GM23338 (cell line): ENCODE measurements at regions not wholly inside any gene's neighbourhood (a gene's known extent, or its start where the extent isn't known, plus 50 kb on each side); places are given as distances from the start of the nearest gene placed in this dataset.

ENCODE experiments used
- ATAC-seq: fragments of 200-7000 bp; cut with Tn5 transposase; 3 replicates; pipeline ENCODE4 v1.9.1; 2020
- DNase-seq: peaks from one replicate; pipeline ENCODE4 v3.0.0-alpha.2; 2015; ENCODE audit warnings: low spot score
- H2AFZ ChIP-seq: fragments of 200-600 bp; sonication (generic); 2 replicates; pipeline ENCODE4 v1.8.0; 2016; ENCODE audit warnings: antibody characterized with exemption, mild to moderate bottlenecking, moderate library complexity
- H3F3A ChIP-seq: fragments of 200-600 bp; sonication (generic); replicated peaks from 2 replicates; pipeline ENCODE4 v1.8.0; 2017; ENCODE audit warnings: antibody characterized with exemption, mixed run types, low read depth
- H3K27ac ChIP-seq: fragments of 200-600 bp; sonication (generic); 2 replicates; pipeline ENCODE4 v1.6.1; 2016; ENCODE audit warnings: low read depth
- H3K27me3 ChIP-seq: fragments of 200-600 bp; sonication (generic); 2 replicates; pipeline ENCODE4 v1.8.0; 2016; ENCODE audit warnings: mild to moderate bottlenecking, mixed run types, moderate library complexity; ENCODE audit not compliant: insufficient read depth
- H3K36me3 ChIP-seq: fragments of 200-600 bp; sonication (generic); 2 replicates; pipeline ENCODE4 v1.8.0; 2016; ENCODE audit warnings: mild to moderate bottlenecking; ENCODE audit not compliant: insufficient read depth
- H3K4me1 ChIP-seq: fragments of 200-600 bp; sonication (generic); 2 replicates; pipeline ENCODE4 v1.8.0; 2016; ENCODE audit warnings: mild to moderate bottlenecking, moderate library complexity; ENCODE audit not compliant: insufficient read depth
- H3K4me2 ChIP-seq: fragments of 200-600 bp; sonication (generic); 2 replicates; pipeline ENCODE4 v1.7.1; 2017; ENCODE audit warnings: mixed run types
- H3K4me3 ChIP-seq: fragments of 200-600 bp; sonication (generic); 2 replicates; pipeline ENCODE4 v1.6.1; 2016; ENCODE audit warnings: mixed run types
- H3K79me2 ChIP-seq: fragments of 200-600 bp; sonication (generic); replicated peaks from 2 replicates; pipeline ENCODE4 v1.8.0; 2017; ENCODE audit warnings: mild to moderate bottlenecking; ENCODE audit not compliant: insufficient read depth
- H3K9me2 ChIP-seq: fragments of 200-600 bp; sonication (generic); 2 replicates; pipeline ENCODE4 v1.8.0; 2017; ENCODE audit not compliant: insufficient read depth
- H4K20me1 ChIP-seq: fragments of 200-600 bp; sonication (generic); replicated peaks from 2 replicates; pipeline ENCODE4 v1.8.0; 2017; ENCODE audit warnings: mild to moderate bottlenecking; ENCODE audit not compliant: insufficient read depth
- H3K27ac Mint-ChIP-seq: 2 replicates; pipeline ENCODE4 v1.8.0; 2020; ENCODE audit warnings: inconsistent platforms, mild to moderate bottlenecking, moderate library complexity, mixed read lengths
- H3K27me3 Mint-ChIP-seq: 3 replicates; pipeline ENCODE4 v1.8.0; 2022; ENCODE audit warnings: low read depth, mild to moderate bottlenecking, moderate library complexity, mixed read lengths, inconsistent platforms; ENCODE audit not compliant: insufficient read depth, poor library complexity
- H3K36me3 Mint-ChIP-seq: 3 replicates; pipeline ENCODE4 v1.8.0; 2021; ENCODE audit warnings: low read depth, mild to moderate bottlenecking, inconsistent platforms, moderate library complexity, mixed read lengths
- H3K4me1 Mint-ChIP-seq: 3 replicates; pipeline ENCODE4 v1.8.0; 2020; ENCODE audit warnings: mild to moderate bottlenecking, inconsistent platforms, mixed read lengths
- H3K4me3 Mint-ChIP-seq: 3 replicates; pipeline ENCODE4 v1.8.0; 2021; ENCODE audit warnings: moderate library complexity, mild to moderate bottlenecking, inconsistent platforms, mixed read lengths
- H3K9me3 Mint-ChIP-seq: 3 replicates; pipeline ENCODE4 v1.8.0; 2020; ENCODE audit warnings: moderate library complexity, mild to moderate bottlenecking, inconsistent platforms, mixed read lengths
- CREB1 ChIP-seq: fragments of 250-450 bp; sonication (Bioruptor Pico); IDR thresholded peaks from 2 replicates; pipeline ENCODE4 v1.5.0; 2020; ENCODE audit warnings: low read depth, mild to moderate bottlenecking, moderate library complexity
- CTCF ChIP-seq, 2 experiments: fragments of 200-600 bp in 1 of 2; sonication (generic) in 1 of 2; conservative IDR thresholded peaks; 2 replicates each; pipeline versions ENCODE4 v1.5.1 to v1.6.1; 2016 to 2017; ENCODE audit warnings: antibody characterized with exemption in 2 of 2, low read depth in 2 of 2, mild to moderate bottlenecking in 2 of 2, moderate library complexity in 1 of 2
- ETS1 ChIP-seq: IDR thresholded peaks from 2 replicates; pipeline ENCODE4 v1.6.1; 2016; ENCODE audit warnings: antibody characterized with exemption
- EZH2 ChIP-seq: fragments of 200-600 bp; sonication (generic); IDR thresholded peaks from one replicate; pipeline ENCODE4 v1.8.0; 2017; ENCODE audit warnings: antibody characterized with exemption, mild to moderate bottlenecking, low read depth; ENCODE audit not compliant: unreplicated experiment
- EZH2phosphoT487 ChIP-seq: fragments of 200-600 bp; sonication (generic); IDR thresholded peaks from one replicate; pipeline ENCODE4 v1.8.1; 2018; ENCODE audit warnings: antibody characterized with exemption; ENCODE audit not compliant: unreplicated experiment
- JUNB ChIP-seq: IDR thresholded peaks from one replicate; pipeline ENCODE4 v1.6.1; 2016; ENCODE audit warnings: antibody characterized with exemption; ENCODE audit not compliant: unreplicated experiment
- NANOG ChIP-seq: IDR thresholded peaks from 2 replicates; pipeline ENCODE4 v1.6.1; 2016; ENCODE audit warnings: antibody characterized with exemption, borderline replicate concordance
- POLR2AphosphoS5 ChIP-seq: IDR thresholded peaks from 2 replicates; pipeline ENCODE4 v1.6.1; 2016; ENCODE audit warnings: antibody characterized with exemption, low read depth
- REST ChIP-seq: IDR thresholded peaks from one replicate; pipeline ENCODE4 v1.6.1; 2018; ENCODE audit warnings: antibody characterized with exemption; ENCODE audit not compliant: unreplicated experiment
- STAT1 ChIP-seq: IDR thresholded peaks from one replicate; pipeline ENCODE4 v1.6.1; 2016; ENCODE audit warnings: antibody characterized with exemption; ENCODE audit not compliant: unreplicated experiment
- ZNF114 ChIP-seq: fragments of 250-450 bp; sonication (Bioruptor Pico); IDR thresholded peaks from 2 replicates; pipeline ENCODE4 v1.5.0; 2020; ENCODE audit warnings: mild to moderate bottlenecking, moderate library complexity
- ZNF331 ChIP-seq: fragments of 250-450 bp; sonication (Bioruptor Pico); IDR thresholded peaks from 2 replicates; pipeline ENCODE4 v1.5.0; 2020; ENCODE audit warnings: low read depth, mild to moderate bottlenecking, moderate library complexity
- TF ChIP-seq, protein P1 (sequence below): fragments of 250-450 bp; sonication (Bioruptor Pico); IDR thresholded peaks from 2 replicates; pipeline ENCODE4 v1.5.0; 2020; ENCODE audit warnings: mild to moderate bottlenecking, moderate library complexity

GRCh38 chr2:176923205-176923604, 289.4 kb upstream of the HNRNPA3 start:
- H3K9me2 ChIP-seq = no peaks in the 10 kb centered on the region
- no peak overlapping the region for H3K4me2 ChIP-seq
- H4K20me1 ChIP-seq = no peaks in the 10 kb centered on the region
- no peaks in the 10 kb centered on the region for H3K4me1 ChIP-seq
- H3K36me3 ChIP-seq = no peaks in the 10 kb centered on the region
- H3K27ac Mint-ChIP-seq = no peak overlapping the region
- H2AFZ ChIP-seq = no peak overlapping the region; the same call in 1 of the 2 replicates
- ATAC-seq (no peak), DNase-seq (no peak)
- H3K27me3 ChIP-seq = no peaks in the 10 kb centered on the region
- H3K4me1 Mint-ChIP-seq = no peaks in the 10 kb centered on the region
- H3K79me2 ChIP-seq = no peaks in the 10 kb centered on the region
- H3F3A ChIP-seq = no peaks in the 10 kb centered on the region
- H3K27ac ChIP-seq = no peak overlapping the region
- H3K4me3 ChIP-seq = no peak overlapping the region
- H3K9me3 Mint-ChIP-seq = peaks cover 5% of the 10 kb centered on the region; the same call in 2 of the 3 replicates
- no peaks in the 10 kb centered on the region for H3K27me3 Mint-ChIP-seq
- no peak for TF ChIP-seq ZNF331 (CRISPR knock-in tag)
- TF ChIP-seq EZH2 = no peak
- TF ChIP-seq CREB1 (CRISPR knock-in tag) = no peak
- TF ChIP-seq NANOG = no peak
- TF ChIP-seq REST = no peak
- no peak for TF ChIP-seq ZNF114 (CRISPR knock-in tag)
- TF ChIP-seq JUNB = no peak
- no peak for TF ChIP-seq CTCF (conservative IDR thresholded peaks at IDR 0.05; ENCODE audit: low read depth in 2 of 2)
- no peak for TF ChIP-seq STAT1
- no peak for TF ChIP-seq EZH2phosphoT487
- TF ChIP-seq ETS1 = no peak
- TF ChIP-seq, protein P1, sequence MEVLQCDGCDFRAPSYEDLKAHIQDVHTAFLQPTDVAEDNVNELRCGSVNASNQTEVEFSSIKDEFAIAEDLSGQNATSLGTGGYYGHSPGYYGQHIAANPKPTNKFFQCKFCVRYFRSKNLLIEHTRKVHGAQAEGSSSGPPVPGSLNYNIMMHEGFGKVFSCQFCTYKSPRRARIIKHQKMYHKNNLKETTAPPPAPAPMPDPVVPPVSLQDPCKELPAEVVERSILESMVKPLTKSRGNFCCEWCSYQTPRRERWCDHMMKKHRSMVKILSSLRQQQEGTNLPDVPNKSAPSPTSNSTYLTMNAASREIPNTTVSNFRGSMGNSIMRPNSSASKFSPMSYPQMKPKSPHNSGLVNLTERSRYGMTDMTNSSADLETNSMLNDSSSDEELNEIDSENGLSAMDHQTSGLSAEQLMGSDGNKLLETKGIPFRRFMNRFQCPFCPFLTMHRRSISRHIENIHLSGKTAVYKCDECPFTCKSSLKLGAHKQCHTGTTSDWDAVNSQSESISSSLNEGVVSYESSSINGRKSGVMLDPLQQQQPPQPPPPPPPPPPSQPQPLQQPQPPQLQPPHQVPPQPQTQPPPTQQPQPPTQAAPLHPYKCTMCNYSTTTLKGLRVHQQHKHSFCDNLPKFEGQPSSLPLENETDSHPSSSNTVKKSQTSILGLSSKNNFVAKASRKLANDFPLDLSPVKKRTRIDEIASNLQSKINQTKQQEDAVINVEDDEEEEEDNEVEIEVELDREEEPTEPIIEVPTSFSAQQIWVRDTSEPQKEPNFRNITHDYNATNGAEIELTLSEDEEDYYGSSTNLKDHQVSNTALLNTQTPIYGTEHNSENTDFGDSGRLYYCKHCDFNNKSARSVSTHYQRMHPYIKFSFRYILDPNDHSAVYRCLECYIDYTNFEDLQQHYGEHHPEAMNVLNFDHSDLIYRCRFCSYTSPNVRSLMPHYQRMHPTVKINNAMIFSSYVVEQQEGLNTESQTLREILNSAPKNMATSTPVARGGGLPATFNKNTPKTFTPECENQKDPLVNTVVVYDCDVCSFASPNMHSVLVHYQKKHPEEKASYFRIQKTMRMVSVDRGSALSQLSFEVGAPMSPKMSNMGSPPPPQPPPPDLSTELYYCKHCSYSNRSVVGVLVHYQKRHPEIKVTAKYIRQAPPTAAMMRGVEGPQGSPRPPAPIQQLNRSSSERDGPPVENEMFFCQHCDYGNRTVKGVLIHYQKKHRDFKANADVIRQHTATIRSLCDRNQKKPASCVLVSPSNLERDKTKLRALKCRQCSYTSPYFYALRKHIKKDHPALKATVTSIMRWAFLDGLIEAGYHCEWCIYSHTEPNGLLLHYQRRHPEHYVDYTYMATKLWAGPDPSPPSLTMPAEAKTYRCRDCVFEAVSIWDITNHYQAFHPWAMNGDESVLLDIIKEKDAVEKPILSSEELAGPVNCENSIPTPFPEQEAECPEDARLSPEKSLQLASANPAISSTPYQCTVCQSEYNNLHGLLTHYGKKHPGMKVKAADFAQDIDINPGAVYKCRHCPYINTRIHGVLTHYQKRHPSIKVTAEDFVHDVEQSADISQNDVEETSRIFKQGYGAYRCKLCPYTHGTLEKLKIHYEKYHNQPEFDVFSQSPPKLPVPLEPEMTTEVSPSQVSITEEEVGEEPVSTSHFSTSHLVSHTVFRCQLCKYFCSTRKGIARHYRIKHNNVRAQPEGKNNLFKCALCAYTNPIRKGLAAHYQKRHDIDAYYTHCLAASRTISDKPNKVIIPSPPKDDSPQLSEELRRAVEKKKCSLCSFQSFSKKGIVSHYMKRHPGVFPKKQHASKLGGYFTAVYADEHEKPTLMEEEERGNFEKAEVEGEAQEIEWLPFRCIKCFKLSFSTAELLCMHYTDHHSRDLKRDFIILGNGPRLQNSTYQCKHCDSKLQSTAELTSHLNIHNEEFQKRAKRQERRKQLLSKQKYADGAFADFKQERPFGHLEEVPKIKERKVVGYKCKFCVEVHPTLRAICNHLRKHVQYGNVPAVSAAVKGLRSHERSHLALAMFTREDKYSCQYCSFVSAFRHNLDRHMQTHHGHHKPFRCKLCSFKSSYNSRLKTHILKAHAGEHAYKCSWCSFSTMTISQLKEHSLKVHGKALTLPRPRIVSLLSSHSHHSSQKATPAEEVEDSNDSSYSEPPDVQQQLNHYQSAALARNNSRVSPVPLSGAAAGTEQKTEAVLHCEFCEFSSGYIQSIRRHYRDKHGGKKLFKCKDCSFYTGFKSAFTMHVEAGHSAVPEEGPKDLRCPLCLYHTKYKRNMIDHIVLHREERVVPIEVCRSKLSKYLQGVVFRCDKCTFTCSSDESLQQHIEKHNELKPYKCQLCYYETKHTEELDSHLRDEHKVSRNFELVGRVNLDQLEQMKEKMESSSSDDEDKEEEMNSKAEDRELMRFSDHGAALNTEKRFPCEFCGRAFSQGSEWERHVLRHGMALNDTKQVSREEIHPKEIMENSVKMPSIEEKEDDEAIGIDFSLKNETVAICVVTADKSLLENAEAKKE = no peak
- TF ChIP-seq POLR2AphosphoS5 = no peak
- no peak overlapping the region for H3K4me3 Mint-ChIP-seq
- no peaks in the 10 kb centered on the region for H3K36me3 Mint-ChIP-seq
